ENCODE measurements at regions not wholly inside any gene's neighbourhood (a gene's known extent, or its start where the extent isn't known, plus 50 kb on each side); places are given as distances from the start of the nearest gene placed in this dataset.

DNA sequence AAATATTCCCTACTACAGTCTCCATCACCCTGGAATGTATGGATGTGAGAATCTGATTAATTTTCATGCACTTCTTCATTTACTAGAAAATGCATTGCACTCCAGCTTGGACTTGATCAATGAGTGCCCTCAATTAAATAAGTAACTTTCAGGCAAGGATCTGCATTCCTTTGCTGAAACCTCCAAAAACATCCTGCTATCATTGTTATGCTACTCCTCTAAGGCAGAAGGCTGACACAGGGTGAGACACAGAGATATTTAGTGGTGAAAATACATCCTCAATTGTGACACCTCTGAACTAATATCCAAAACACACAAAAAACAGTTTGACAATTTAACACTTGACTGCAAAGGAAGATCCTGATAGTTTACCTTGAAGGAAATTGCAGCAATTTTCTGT, 57.9 kb upstream of the CDH12 start:
- no peaks in the 10 kb centered on the region for H3K9me3 ChIP-seq (ENCODE audit: control insufficient read depth, low read length, poor library complexity, severe bottlenecking)
- no peaks in the 10 kb centered on the region for H3K36me3 Mint-ChIP-seq (ENCODE audit: low read depth)
- no peaks in the 10 kb centered on the region for H3K4me1 Mint-ChIP-seq
- H3K27ac Mint-ChIP-seq = no peak overlapping the region
- DNase-seq (no peak), ATAC-seq (no peak)
- no peaks in the 10 kb centered on the region for H3K27me3 Mint-ChIP-seq
- H3K4me3 Mint-ChIP-seq = no peak overlapping the region

DNA sequence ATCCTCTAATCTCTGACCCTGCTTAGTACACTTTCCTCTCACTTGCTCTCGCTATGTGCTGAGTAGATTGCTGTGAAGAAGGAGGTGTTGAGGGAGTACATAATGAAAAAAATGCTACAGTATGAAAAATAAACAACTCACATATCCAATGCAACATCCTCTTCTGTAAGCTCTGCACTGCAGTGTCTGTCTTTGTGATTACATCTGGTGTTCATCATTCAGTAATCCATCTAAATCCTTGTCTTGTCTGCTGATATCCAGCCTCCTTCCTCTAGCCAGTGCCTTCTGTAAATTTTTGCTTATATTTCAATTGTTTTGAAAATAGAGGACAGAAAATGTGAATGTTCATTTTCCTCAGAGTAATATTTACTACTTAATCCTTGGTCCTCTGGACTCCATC, 57.4 kb upstream of the CDH12 start:
- Mint-ChIP-seq H3K4me3 (no peak overlapping the region), H3K27ac (no peak overlapping the region), H3K36me3 (ENCODE audit: low read depth) (no peaks in the 10 kb centered on the region), H3K27me3 (no peaks in the 10 kb centered on the region), H3K4me1 (no peaks in the 10 kb centered on the region)
- no peaks in the 10 kb centered on the region for H3K9me3 ChIP-seq (ENCODE audit: control insufficient read depth, low read length, poor library complexity, severe bottlenecking)
- ATAC-seq (no peak), DNase-seq (no peak)

GRCh38 chr5:22908586-22908985, 55.4 kb upstream of the CDH12 start:
- ATAC-seq (no peak), DNase-seq (no peak)
- Mint-ChIP-seq H3K27me3 (no peaks in the 10 kb centered on the region), H3K4me3 (no peak overlapping the region), H3K27ac (no peak overlapping the region), H3K36me3 (ENCODE audit: low read depth) (no peaks in the 10 kb centered on the region), H3K4me1 (no peaks in the 10 kb centered on the region)
- no peaks in the 10 kb centered on the region for H3K9me3 ChIP-seq (ENCODE audit: control insufficient read depth, low read length, poor library complexity, severe bottlenecking)

DNA sequence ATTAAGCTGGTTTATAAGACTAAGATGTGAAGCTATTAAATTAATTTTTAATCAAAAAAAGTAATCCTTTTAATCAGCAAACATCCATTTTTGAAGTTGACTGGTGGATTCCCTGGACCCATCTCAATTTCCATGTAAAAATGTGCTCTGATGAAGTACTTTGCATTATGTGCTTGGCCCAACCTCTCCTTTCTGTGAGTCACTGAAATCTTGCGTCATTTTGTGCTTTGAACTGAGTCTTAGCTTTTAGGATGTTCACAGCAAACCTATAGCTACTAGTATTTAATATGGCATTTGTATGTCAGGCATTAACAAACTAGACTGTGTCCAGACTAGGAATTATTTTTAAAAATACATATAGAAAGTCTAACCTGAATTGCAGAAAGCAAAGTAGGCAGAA, 55.0 kb upstream of the CDH12 start:
- H3K9me3 ChIP-seq (ENCODE audit: control insufficient read depth, low read length, poor library complexity, severe bottlenecking) = no peaks in the 10 kb centered on the region
- Mint-ChIP-seq H3K4me1 (no peaks in the 10 kb centered on the region), H3K27me3 (no peaks in the 10 kb centered on the region), H3K27ac (no peak overlapping the region), H3K4me3 (no peak overlapping the region), H3K36me3 (ENCODE audit: low read depth) (no peaks in the 10 kb centered on the region)
- DNase-seq = no peak
- ATAC-seq = no peak

Measured in T-helper 17 cell (primary cell).